ENCODE measurements at regions not wholly inside any gene's neighbourhood (a gene's known extent, or its start where the extent isn't known, plus 50 kb on each side); places are given as distances from the start of the nearest gene placed in this dataset.

- H3K4me2 ChIP-seq (ENCODE audit: low read length), result no peak overlapping the region
- no peak overlapping the region for H3K4me3 ChIP-seq (ENCODE audit: low read depth, low read length, poor library complexity, severe bottlenecking)
- no peaks in the 10 kb centered on the region for H3K27me3 ChIP-seq (ENCODE audit: insufficient read depth, low read length)
- no peaks in the 10 kb centered on the region for H4K20me1 ChIP-seq (ENCODE audit: insufficient read depth, low read length)
- H3F3A ChIP-seq (ENCODE audit: insufficient read depth, low read length), result no peaks in the 10 kb centered on the region
- H2AFZ ChIP-seq (ENCODE audit: low read length), result no peak overlapping the region
- no peak overlapping the region for H3K27ac ChIP-seq (ENCODE audit: low read depth, low read length, poor library complexity, severe bottlenecking)
- no peak for TF ChIP-seq EZH2 (IDR thresholded peaks at IDR 0.05; ENCODE audit: borderline replicate concordance, low read length)
- no peak for TF ChIP-seq CTCF (IDR thresholded peaks at IDR 0.05; ENCODE audit: low read length)
- H3K36me3 ChIP-seq (ENCODE audit: insufficient read depth, low read length), result no peaks in the 10 kb centered on the region
- H3K4me1 ChIP-seq (ENCODE audit: insufficient read depth, low read length, severe bottlenecking), result no peaks in the 10 kb centered on the region
- no peaks in the 10 kb centered on the region for H3K9me3 ChIP-seq (ENCODE audit: low read length)
- no peaks in the 10 kb centered on the region for H3K9me2 ChIP-seq (ENCODE audit: low read depth, low read length)
- H3K9ac ChIP-seq (ENCODE audit: low read length), result no peak overlapping the region
- H3K79me2 ChIP-seq (ENCODE audit: insufficient read depth, low read length), result no peaks in the 10 kb centered on the region
Measured at GRCh38 chrX:124699876-124700275, 353.5 kb downstream of the SH2D1A start.

GRCh38 chrX:124717537-124717936 lies 371.2 kb downstream of the SH2D1A start:
- Histone ChIP-seq H3K9me3 (ENCODE audit: low read length) (no peaks in the 10 kb centered on the region), H4K20me1 (ENCODE audit: insufficient read depth, low read length) (no peaks in the 10 kb centered on the region), H2AFZ (ENCODE audit: low read length) (no peak overlapping the region), H3K9ac (ENCODE audit: low read length) (no peak overlapping the region), H3K36me3 (ENCODE audit: insufficient read depth, low read length) (no peaks in the 10 kb centered on the region), H3K4me2 (ENCODE audit: low read length) (no peak overlapping the region), H3K27me3 (ENCODE audit: insufficient read depth, low read length) (no peaks in the 10 kb centered on the region), H3K79me2 (ENCODE audit: insufficient read depth, low read length) (no peaks in the 10 kb centered on the region), H3K9me2 (ENCODE audit: low read depth, low read length) (no peaks in the 10 kb centered on the region), H3F3A (ENCODE audit: insufficient read depth, low read length) (no peaks in the 10 kb centered on the region), H3K27ac (ENCODE audit: low read depth, low read length, poor library complexity, severe bottlenecking) (no peak overlapping the region), H3K4me3 (ENCODE audit: low read depth, low read length, poor library complexity, severe bottlenecking) (no peak overlapping the region), H3K4me1 (ENCODE audit: insufficient read depth, low read length, severe bottlenecking) (no peaks in the 10 kb centered on the region)
- no peak for TF ChIP-seq CTCF (IDR thresholded peaks at IDR 0.05; ENCODE audit: low read length)
- no peak for TF ChIP-seq EZH2 (IDR thresholded peaks at IDR 0.05; ENCODE audit: borderline replicate concordance, low read length)

- no peaks in the 10 kb centered on the region for H3K9me2 ChIP-seq (ENCODE audit: low read depth, low read length)
- H3F3A ChIP-seq (ENCODE audit: insufficient read depth, low read length), result no peaks in the 10 kb centered on the region
- no peak overlapping the region for H2AFZ ChIP-seq (ENCODE audit: low read length)
Measured at GRCh38 chrX:124719060-124719459, 372.7 kb downstream of the SH2D1A start.

More at GRCh38 chrX:124719060-124719459, 372.7 kb downstream of the SH2D1A start:
- Histone ChIP-seq H3K36me3 (ENCODE audit: insufficient read depth, low read length) (no peaks in the 10 kb centered on the region), H3K9ac (ENCODE audit: low read length) (no peak overlapping the region), H3K4me1 (ENCODE audit: insufficient read depth, low read length, severe bottlenecking) (no peaks in the 10 kb centered on the region), H3K9me3 (ENCODE audit: low read length) (no peaks in the 10 kb centered on the region), H3K79me2 (ENCODE audit: insufficient read depth, low read length) (no peaks in the 10 kb centered on the region), H4K20me1 (ENCODE audit: insufficient read depth, low read length) (no peaks in the 10 kb centered on the region), H3K4me2 (ENCODE audit: low read length) (no peak overlapping the region), H3K4me3 (ENCODE audit: low read depth, low read length, poor library complexity, severe bottlenecking) (no peak overlapping the region), H3K27ac (ENCODE audit: low read depth, low read length, poor library complexity, severe bottlenecking) (no peak overlapping the region), H3K27me3 (ENCODE audit: insufficient read depth, low read length) (no peaks in the 10 kb centered on the region)
- TF ChIP-seq EZH2 (IDR thresholded peaks at IDR 0.05; ENCODE audit: borderline replicate concordance, low read length), result no peak
- no peak for TF ChIP-seq CTCF (IDR thresholded peaks at IDR 0.05; ENCODE audit: low read length)
